Ovary (tissue), 7 donors: ENCODE measurements at regions not wholly inside any gene's neighbourhood (a gene's known extent, or its start where the extent isn't known, plus 50 kb on each side); places are given as distances from the start of the nearest gene placed in this dataset.
"Not testable (repeated sequence)": the region's sequence is repeated elsewhere in the genome, so short reads cannot be mapped to it uniquely, and the experiment has no call there.

Experiments
- DNase-seq, 5 donors: peaks; one replicate each; pipeline ENCODE4 v3.0.0-alpha.2; 2019 to 2020
- H3K27ac ChIP-seq, 2 donors: fragments of 200-600 bp; one replicate each; pipeline versions ENCODE4 v1.5.1 to v1.8.0; 2019 to 2022
- H3K27me3 ChIP-seq: fragments of 200-600 bp; one replicate; pipeline ENCODE4 v1.8.0; 2022
- H3K36me3 ChIP-seq: fragments of 200-600 bp; sonication (generic); one replicate; pipeline ENCODE4 v1.5.1; 2019
- H3K4me1 ChIP-seq: one replicate; pipeline ENCODE4 v1.8.1; 2013; ENCODE audit warnings: mild to moderate bottlenecking, moderate library complexity; ENCODE audit not compliant: insufficient read depth
- H3K4me3 ChIP-seq: fragments of 200-600 bp; sonication (generic); one replicate; pipeline ENCODE4 v1.5.1; 2017
- H3K9me3 ChIP-seq, 2 donors: fragments of 200-600 bp in 1 of 2; sonication (generic) in 1 of 2; one replicate each; pipeline versions ENCODE4 v1.5.1 to v1.8.1; 2013 to 2019; ENCODE audit warnings: mild to moderate bottlenecking in 1 of 2, moderate library complexity in 1 of 2
- CTCF ChIP-seq, 3 donors: fragments of 450-650 bp in 2 of 3; fragments of 200-600 bp in 1 of 3; IDR thresholded peaks; one replicate each; pipeline versions ENCODE4 v1.5.1 to v1.8.0; 2016 to 2022; ENCODE audit warnings: antibody characterized with exemption in 3 of 3, mild to moderate bottlenecking in 1 of 3
- EP300 ChIP-seq: sonication (generic); formaldehyde crosslinking; IDR thresholded peaks from one replicate; pipeline ENCODE4 v1.6.1; 2017; ENCODE audit warnings: antibody characterized with exemption
- POLR2A ChIP-seq: fragments of 450-650 bp; IDR thresholded peaks from one replicate; pipeline ENCODE4 v1.6.1; 2017; ENCODE audit warnings: antibody characterized with exemption, mild to moderate bottlenecking, moderate library complexity
- WGBS, 3 donors: extraction: QIAGEN DNeasy Blood & Tissue Kit in 1 of 3; methylation state at CpG; one replicate each; pipeline versions ENCODE4 v1.1.5 to v1.1.7; 2013 to 2017; 5-methylcytosine and 5-hydroxymethylcytosine counted together
- intact Hi-C, 4 donors: fragments of 100-400 bp; cut with DNase I; formaldehyde crosslinking; loops; one replicate each; pipeline versions ENCODE4 v1.11.0 to v1.15.1; 2022 to 2023
- donor health status: DM: no; HTN: no; CAD: no; lungs with moderate emphysema.
- donor health status: DM: no; HTN: no; CAD: no.
- donor health status: Bipolar disorder and iron deficiency.
- donor health status: DM: no; HTN: no; CAD: no.
- donor health status: DM: yes; HTN: yes; CAD: no.

GRCh38 chr1:223046011-223046410 lies 97.0 kb downstream of the TLR5 start:
- TF ChIP-seq POLR2A (no peak), CTCF (IDR thresholded peaks at IDR 0.05) (no peak), EP300 (no peak)
- no peaks in the 10 kb centered on the region for H3K4me1 ChIP-seq
- H3K36me3 ChIP-seq = no peaks in the 10 kb centered on the region
- H3K9me3 ChIP-seq = no peaks in the 10 kb centered on the region
- no peak overlapping the region for H3K4me3 ChIP-seq
- H3K27me3 ChIP-seq = no peaks in the 10 kb centered on the region
- 92 to 97% (median 96%) methylated on average over 2 of the region's 2 CpGs for WGBS, 3 donors
- DNase-seq = no peak
- intact Hi-C loops = no loop called here
- H3K27ac ChIP-seq = no peak overlapping the region

DNA sequence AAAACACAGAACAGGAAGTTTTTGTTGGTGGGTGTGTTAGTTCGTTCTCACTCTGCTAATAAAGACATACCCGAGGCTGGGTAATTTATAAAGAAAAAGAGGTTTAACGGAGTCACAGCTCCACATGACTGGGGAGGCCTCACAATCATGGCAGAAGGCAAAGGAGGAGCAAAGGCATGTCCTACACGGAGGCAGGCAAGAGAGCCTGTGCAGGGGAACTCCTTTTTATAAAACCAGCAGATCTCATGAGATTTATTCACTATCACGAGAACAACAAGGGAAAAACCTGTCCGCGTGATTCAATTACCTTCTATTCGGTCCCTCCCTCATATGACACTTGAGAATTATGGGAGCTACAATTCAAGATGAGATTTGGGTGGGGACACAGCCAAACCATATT lies 96.6 kb downstream of the TLR5 start:
- H3K9me3 ChIP-seq, H3K36me3 ChIP-seq, DNase-seq, H3K27me3 ChIP-seq, H3K27ac ChIP-seq, intact Hi-C loops, H3K4me1 ChIP-seq, H3K4me3 ChIP-seq: not testable (repeated sequence)
- WGBS, 3 donors = 89 to 93% (median 92%) methylated on average over 8 of the region's 8 CpGs

DNA sequence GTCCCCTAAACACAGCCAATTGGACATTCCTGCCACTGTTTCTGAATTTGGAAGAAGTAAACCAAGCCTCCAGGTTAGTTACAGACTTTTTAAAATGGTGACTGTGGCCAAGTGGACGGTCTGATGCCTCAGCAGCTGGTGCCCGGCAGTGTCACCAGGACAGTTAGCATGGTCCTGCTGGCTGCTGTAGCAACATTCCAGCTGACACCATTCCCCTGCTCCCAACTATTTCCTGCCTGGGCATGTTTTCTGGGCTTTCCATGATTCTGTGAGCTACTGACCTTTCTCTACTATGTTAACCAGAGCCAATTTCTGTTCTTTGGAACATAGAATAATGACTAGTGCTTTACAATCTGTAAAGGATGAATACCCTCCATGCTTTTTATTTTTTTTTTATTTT lies 95.0 kb downstream of the TLR5 start:
- Histone ChIP-seq H3K4me3 (no peak overlapping the region), H3K9me3 (no peaks in the 10 kb centered on the region), H3K4me1 (no peaks in the 10 kb centered on the region), H3K27ac (no peak overlapping the region), H3K36me3 (no peaks in the 10 kb centered on the region), H3K27me3 (no peaks in the 10 kb centered on the region)
- DNase-seq = no peak
- intact Hi-C loops = no loop called here
- 75 to 81% (median 77%) methylated on average over 2 of the region's 2 CpGs for WGBS, 3 donors
- TF ChIP-seq EP300 = no peak
- TF ChIP-seq CTCF (IDR thresholded peaks at IDR 0.05) = no peak
- TF ChIP-seq POLR2A = no peak

DNA sequence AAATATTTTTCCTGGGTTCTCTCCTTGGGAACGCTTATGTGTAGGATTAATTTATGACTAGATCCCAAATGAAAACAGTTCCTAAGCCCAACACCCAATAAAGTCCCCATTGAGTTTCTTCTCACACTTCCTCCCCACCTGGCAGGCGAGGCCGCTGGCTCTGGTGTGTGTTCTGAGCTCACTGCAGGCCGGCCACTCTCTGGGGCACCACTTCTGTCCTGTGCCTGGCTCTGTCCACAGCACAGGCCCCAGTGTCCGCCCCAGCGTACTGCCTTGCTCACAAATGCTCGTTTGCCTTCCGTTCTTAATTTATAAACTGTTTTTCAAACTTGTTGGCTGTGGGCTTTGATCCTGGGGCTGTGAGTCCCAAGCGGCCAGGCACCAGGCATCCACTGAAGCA lies 90.6 kb downstream of the TLR5 start:
- TF ChIP-seq CTCF (IDR thresholded peaks at IDR 0.05) (no peak), POLR2A (no peak), EP300 (no peak)
- Histone ChIP-seq H3K4me3 (no peak overlapping the region), H3K27me3 (no peaks in the 10 kb centered on the region), H3K9me3 (no peaks in the 10 kb centered on the region), H3K4me1 (no peaks in the 10 kb centered on the region), H3K36me3 (no peaks in the 10 kb centered on the region), H3K27ac (no peak overlapping the region)
- no peak for DNase-seq
- intact Hi-C loops = no loop called here
- 82 to 88% (median 86%) methylated on average over 9 of the region's 9 CpGs for WGBS, 3 donors

DNA sequence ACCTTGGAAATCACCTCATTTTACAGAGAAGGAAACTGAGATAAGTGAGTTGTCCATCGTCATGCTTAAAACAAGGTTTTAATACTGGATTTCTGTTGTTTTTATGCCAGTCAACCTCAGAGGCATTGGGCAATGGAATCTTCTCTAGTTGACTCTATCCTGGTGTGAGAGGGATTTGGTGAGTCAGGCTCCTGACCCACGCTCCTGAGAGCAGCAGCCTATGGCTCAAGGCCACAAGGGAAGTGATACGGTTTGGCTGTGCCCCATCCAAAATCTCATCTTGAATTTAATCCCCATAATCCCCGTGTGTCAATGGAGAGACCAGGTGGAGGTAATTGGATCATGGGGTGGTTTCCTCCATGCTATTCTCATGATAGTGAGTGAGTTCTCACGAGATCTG lies 90.1 kb downstream of the TLR5 start:
- no peak for TF ChIP-seq EP300
- TF ChIP-seq CTCF (IDR thresholded peaks at IDR 0.05) = no peak
- no peak for TF ChIP-seq POLR2A
- no peak for DNase-seq
- no peaks in the 10 kb centered on the region for H3K4me1 ChIP-seq
- no peak overlapping the region for H3K27ac ChIP-seq
- intact Hi-C loops = no loop called here
- no peaks in the 10 kb centered on the region for H3K36me3 ChIP-seq
- H3K9me3 ChIP-seq = no peaks in the 10 kb centered on the region
- H3K4me3 ChIP-seq = no peak overlapping the region
- H3K27me3 ChIP-seq = no peaks in the 10 kb centered on the region
- 68 to 82% (median 75%) methylated on average over 5 of the region's 5 CpGs for WGBS, 3 donors
